ENCODE measurements at regions not wholly inside any gene's neighbourhood (a gene's known extent, or its start where the extent isn't known, plus 50 kb on each side); places are given as distances from the start of the nearest gene placed in this dataset.
"Not testable (repeated sequence)": the region's sequence is repeated elsewhere in the genome, so short reads cannot be mapped to it uniquely, and the experiment has no call there.

DNA sequence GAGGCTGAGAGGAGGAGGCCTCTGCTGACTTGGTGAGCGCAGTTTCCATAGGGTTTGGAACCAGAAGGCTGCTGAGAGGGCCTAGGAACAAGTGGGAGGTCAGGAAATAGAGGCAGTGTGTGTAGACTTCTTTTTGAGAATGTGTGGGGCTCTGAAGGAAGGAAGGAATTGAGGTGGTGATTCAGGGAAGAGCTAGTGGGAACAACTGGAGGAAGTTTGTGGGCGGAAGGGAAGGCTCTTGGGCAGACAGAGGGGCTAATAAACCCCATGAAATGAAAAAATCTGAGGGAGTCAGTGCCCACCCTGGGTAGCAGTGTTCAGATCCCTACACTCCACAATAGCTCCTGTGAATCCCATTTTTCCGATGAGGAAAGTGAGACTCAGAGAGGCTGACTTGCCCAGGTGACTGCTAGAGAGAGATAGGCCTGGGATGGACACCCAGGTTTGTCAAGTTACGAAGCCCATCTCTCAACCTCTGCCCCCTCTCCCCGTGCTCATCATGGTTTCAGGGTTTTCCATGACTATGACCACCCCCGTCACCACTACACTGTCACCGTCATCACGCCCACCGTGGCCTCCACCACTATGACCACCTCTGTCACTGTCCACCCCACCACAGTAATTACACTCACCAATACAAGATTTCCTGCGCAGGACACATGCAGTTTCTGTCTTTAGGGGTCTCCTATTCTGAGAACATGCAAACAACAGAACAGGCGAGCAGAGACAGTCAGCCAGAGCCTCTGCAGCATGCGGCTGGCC lies 106.4 kb downstream of the MRPL14 start:
- H3K9me3 ChIP-seq (ENCODE audit: control insufficient read depth, insufficient read depth, low read length) = no peaks in the 10 kb centered on the region
- H3K4me1 ChIP-seq (ENCODE audit: insufficient read depth, low read length) = no peaks in the 10 kb centered on the region
- H3K9ac ChIP-seq (ENCODE audit: low read depth, low read length) = no peak overlapping the region
- no peaks in the 10 kb centered on the region for H3K36me3 ChIP-seq (ENCODE audit: insufficient read depth, low read length)

DNA sequence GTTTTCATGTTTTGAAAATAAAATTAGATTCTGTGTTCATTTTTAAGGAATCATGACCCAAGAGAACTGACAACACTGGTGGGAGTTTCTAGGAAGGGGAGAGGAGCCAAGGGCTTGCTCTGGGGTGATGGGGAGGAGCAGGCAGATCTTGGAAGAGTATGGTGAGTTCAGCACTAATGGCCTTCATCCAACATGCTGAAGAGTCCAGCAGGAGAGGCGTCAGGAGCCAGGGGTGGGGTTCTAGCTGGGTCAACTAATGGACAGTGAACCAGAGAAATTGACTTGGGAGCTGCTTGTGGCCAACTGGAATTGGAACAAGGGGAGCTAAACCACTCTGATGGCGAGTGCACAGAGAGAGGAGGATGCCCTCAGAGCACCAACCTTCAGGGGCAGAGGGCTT lies 107.1 kb downstream of the MRPL14 start:
- H3K9me3 ChIP-seq (ENCODE audit: control insufficient read depth, insufficient read depth, low read length) = no peaks in the 10 kb centered on the region
- no peak overlapping the region for H3K9ac ChIP-seq (ENCODE audit: low read depth, low read length)
- H3K36me3 ChIP-seq (ENCODE audit: insufficient read depth, low read length) = no peaks in the 10 kb centered on the region
- H3K4me1 ChIP-seq (ENCODE audit: insufficient read depth, low read length) = no peaks in the 10 kb centered on the region

DNA sequence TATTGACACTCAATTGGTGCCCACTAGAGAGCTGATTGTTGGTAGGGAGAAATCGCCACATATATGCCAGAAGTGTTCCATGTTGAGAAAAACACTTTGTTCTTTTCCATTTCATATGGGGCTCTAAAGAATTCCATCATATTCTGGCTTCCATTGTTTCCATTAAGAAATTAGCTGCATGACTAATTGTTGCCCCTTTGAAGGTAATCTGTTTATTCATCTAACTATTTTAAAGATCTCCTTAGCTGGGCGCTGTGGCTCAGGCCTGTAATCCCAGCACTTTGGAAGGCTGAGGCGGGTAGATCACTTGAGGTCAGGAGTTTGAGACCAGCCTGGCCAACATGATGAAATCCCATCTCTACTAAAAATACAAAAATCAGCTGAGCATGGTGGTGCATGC lies 109.9 kb downstream of the MRPL14 start:
- not testable (repeated sequence) for H3K4me1 ChIP-seq (ENCODE audit: insufficient read depth, low read length); H3K9me3 ChIP-seq (ENCODE audit: control insufficient read depth, insufficient read depth, low read length); H3K36me3 ChIP-seq (ENCODE audit: insufficient read depth, low read length); H3K9ac ChIP-seq (ENCODE audit: low read depth, low read length)

DNA sequence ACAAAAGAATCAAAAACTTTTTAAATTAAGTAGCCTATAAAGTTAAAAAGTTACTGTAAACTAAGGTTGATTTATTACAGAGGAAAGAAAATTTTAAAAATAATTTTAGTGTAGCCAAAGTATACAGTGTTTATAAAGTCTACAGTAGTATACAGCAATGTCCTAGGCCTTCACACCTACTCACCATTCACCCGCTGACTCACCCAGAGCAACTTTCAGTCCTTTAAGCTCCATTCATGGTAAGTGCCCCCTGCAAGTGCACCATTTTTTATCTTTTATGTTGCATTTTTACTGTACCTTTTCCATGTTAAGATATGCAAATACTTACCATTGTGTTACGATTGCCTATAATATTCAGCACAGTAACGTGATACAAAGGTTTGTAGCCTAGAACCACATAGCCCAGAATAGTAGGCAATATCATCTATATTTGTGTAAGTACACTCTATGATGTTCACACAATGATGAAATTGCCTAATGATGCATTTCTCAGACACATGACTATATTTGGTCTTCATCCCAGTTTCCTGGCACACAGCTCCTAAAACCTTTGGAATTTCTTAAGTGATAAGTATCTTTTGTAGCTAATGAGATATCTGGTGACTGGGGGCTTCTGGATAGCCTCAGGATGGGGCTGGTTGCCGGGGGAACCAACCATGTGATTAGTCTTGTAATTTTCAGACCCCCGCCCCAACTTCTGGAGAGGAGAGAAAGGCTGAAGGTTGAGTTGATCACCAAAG lies 111.0 kb downstream of the MRPL14 start:
- Histone ChIP-seq H3K36me3 (ENCODE audit: insufficient read depth, low read length) (no peaks in the 10 kb centered on the region), H3K9me3 (ENCODE audit: control insufficient read depth, insufficient read depth, low read length) (peaks cover 2% of the 10 kb centered on the region; the same call in 1 of the 2 replicates), H3K9ac (ENCODE audit: low read depth, low read length) (no peak overlapping the region), H3K4me1 (ENCODE audit: insufficient read depth, low read length) (no peaks in the 10 kb centered on the region)

DNA sequence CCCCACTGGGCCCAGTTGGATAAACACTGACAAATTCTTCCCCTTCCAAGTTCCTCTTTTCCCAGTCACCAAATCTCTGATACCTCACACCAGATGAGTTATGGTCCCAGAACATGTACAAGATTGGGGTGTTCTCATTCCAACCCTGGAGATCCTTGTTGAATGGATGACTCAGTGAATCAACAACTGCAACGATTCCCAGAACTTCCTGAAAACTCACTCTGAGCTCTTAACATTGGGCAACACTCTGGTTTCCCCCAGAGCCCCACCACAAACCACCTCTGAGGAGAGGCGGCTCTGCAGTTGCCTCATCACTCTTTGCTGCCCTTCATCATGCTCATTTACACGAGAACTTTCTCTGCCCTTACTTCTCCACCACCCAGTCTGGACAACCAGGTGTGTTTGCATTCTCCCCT lies 115.2 kb downstream of the MRPL14 start:
- Histone ChIP-seq H3K9me3 (ENCODE audit: control insufficient read depth, insufficient read depth, low read length) (peaks cover 2% of the 10 kb centered on the region; the same call in 1 of the 2 replicates), H3K36me3 (ENCODE audit: insufficient read depth, low read length) (no peaks in the 10 kb centered on the region), H3K9ac (ENCODE audit: low read depth, low read length) (no peak overlapping the region), H3K4me1 (ENCODE audit: insufficient read depth, low read length) (peaks cover 13% of the 10 kb centered on the region; the same call in 1 of the 2 replicates)

DNA sequence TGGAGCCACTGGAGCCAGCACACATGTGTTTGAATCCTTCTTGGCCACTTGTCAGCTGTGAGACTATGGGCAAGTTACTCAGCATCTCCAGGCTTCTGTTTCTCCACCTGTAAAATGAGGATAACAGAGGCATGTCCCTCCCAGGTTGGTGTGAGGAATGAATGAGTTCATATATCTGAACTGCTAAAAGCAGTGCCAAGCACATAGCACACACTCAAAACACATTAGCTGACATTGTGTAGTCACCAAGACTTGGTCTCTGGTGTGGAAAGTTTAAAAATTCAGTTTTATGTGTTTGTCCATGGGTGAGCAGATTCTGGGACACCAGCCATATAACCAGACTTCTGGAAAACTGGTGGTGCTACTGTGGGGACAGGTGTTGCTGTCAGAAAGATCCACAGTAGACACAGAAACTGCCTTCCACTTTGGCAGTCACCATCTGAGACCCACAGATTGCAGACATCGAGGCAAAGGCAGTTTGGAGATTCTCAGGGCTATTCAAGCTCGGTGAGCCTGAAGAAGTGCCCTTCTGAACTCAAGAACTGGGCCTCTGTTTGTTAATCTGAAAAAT lies 115.8 kb downstream of the MRPL14 start:
- Histone ChIP-seq H3K4me1 (ENCODE audit: insufficient read depth, low read length) (peaks cover 18% of the 10 kb centered on the region; the same call in 1 of the 2 replicates), H3K9me3 (ENCODE audit: control insufficient read depth, insufficient read depth, low read length) (peaks cover 2% of the 10 kb centered on the region; the same call in 1 of the 2 replicates), H3K36me3 (ENCODE audit: insufficient read depth, low read length) (no peaks in the 10 kb centered on the region), H3K9ac (ENCODE audit: low read depth, low read length) (no peak overlapping the region)

DNA sequence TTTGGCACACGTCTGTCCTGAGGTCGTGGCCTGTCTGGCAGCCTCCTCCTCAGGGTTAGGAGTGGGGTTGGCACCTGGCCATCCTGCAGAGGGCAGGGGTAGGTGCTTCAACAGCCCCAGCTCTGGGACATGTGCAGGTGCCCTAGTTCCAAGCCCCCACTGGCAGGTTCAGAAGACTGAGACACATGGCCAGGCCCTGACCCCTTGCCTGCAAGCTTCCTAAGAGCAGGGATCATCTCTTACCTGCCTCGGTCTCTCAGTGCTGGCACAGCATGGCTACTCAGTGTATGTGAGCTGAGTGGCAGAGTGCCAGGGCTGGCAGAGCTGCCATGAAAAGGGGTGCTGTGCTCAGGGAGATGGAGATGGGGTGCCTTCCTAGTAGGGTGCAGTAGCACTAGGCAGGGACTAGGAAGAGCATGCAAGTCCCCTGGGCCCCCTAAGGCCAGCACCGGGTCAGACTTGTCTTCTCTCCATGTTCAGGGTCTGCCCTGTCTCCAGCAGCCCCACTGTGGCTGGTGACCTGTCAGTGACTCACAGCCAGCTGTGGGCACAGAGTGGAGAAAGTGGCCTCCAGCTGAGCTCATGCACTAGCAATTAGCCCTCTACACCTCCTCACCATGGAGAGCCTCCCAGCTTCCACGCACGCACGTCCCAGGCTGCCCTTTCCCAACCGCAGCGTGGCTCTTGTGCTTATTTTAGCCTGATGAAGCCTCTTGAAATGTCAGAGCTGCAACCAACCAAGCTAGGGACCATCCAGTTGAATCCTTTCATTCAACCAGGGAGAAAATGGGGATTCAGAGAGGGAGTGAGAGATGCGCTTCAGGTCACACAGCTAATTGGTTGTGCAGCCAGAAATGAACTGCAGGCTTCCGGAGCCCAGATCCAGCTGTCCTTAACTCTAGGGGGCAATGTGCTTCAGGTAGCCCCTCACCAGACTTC lies 116.6 kb downstream of the MRPL14 start:
- H3K9me3 ChIP-seq (ENCODE audit: control insufficient read depth, insufficient read depth, low read length) = peaks cover 2% of the 10 kb centered on the region; the same call in 1 of the 2 replicates
- no peak overlapping the region for H3K9ac ChIP-seq (ENCODE audit: low read depth, low read length)
- peaks cover 26% of the 10 kb centered on the region for H3K4me1 ChIP-seq (ENCODE audit: insufficient read depth, low read length)
- H3K36me3 ChIP-seq (ENCODE audit: insufficient read depth, low read length) = no peaks in the 10 kb centered on the region

DNA sequence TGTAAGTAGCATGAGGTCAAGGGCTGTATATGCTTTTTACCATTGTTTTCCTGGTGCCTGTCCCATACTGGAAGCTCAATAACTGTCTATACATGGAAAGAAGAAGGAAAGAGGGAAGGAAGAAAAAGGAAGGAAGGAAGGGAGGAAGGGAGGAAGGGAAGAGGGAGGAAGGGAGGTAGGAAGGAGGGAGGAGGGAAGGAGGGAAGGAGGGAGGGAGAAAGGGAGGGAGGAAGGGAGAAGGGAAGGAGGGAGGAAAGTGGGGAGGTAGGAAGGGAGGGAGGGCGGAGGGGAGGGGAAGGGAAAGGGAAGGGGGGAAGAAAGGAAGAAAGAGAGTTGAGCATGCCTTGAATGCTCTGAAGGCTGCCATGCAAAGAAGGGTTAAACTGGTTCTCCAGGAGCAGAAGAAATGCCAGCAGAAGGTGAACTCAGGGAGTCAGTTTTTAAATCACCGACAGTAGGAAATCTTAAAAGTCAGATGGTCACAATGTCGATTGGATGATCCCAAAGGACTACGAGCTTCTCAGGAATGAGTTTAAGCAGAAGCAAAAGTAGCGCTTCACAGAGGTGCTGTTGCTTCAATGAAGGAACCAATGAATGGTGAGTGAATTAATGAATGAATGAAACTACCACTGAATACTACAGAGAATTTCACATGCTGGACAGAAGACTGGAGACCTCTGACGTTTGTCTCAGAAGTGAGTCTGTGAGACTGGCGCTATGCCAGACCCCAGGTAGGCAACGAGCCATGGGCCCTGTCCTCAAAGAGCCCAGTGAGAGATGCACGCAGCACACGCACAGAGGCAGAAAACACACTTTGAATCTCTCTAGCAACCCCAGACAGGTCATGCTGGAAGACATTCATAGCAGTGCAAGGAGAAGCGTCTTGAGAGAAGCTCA lies 117.6 kb downstream of the MRPL14 start:
- Histone ChIP-seq H3K4me1 (ENCODE audit: insufficient read depth, low read length) (peaks cover 35% of the 10 kb centered on the region), H3K36me3 (ENCODE audit: insufficient read depth, low read length) (no peaks in the 10 kb centered on the region), H3K9ac (ENCODE audit: low read depth, low read length) (no peak overlapping the region)

DNA sequence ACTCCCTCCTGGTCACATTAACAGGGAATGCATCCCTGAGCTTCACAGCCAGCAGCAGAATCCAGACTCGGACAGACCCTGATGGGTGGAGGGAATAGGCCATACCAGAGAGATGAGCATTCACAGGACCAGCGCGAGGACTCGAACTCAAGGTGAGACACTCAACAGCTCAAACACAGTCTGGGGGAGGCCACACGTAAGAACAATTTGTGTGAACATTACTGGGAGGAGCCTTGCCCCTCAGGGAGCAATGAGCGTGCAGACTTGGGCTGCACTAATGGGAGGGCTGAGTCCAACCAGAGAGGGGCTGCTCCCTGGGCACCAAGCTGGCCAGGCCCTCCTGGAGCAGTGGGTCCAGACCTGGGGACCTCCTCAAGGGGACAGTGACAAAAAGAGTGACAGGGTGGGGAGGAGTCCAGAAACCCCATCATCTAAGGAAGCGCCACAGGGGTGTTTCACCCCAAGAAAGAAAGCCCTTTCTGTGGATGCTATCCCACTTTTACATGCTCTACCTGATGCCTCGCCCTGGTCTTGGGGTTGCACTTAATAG lies 118.4 kb downstream of the MRPL14 start:
- H3K9me3 ChIP-seq (ENCODE audit: control insufficient read depth, insufficient read depth, low read length) = peaks cover 2% of the 10 kb centered on the region; the same call in 1 of the 2 replicates
- H3K4me1 ChIP-seq (ENCODE audit: insufficient read depth, low read length) = peaks cover 40% of the 10 kb centered on the region
- no peak overlapping the region for H3K9ac ChIP-seq (ENCODE audit: low read depth, low read length)
- H3K36me3 ChIP-seq (ENCODE audit: insufficient read depth, low read length) = no peaks in the 10 kb centered on the region

More for the DNA sequence above, 117.6 kb downstream of the MRPL14 start:
- H3K9me3 ChIP-seq (ENCODE audit: control insufficient read depth, insufficient read depth, low read length) = peaks cover 2% of the 10 kb centered on the region; the same call in 1 of the 2 replicates

DNA sequence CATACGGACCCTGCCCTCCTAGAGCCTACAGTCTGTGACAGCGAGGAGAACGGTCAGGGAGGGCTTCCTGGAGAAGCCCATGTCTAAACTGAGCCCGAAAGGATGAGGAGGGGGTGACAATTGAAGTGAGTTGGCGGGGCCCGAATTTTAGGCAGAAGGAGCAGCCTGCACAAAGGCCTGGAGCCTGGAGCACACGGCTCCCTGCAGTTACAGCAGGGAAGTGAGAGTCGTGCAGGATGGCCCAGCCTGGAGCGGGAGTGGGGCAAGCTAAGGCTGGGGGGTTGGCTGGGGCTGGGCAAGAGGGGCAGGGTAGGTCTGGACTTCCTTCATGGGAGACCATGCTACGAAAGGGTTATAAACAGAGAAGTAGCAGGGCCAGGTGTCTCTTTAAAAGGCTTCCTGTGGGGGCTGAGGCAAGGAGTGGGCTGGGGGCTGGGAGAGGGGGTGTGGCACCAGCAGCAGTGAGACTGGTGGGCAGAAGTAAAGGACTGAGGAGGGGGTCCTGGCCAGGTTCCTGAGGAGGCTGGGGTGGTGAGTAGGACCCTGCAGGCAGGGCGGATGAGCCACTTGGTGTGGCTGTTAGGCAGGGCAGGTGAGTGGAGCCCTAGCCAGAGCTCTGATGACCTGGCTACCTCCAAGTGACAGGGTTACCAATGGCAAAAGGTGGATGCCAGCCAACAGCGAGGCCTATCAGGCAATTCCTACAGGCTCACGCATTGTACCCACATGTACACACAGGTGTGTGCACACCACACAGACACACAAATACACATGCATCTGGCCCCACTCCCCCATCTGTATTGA lies 119.2 kb downstream of the MRPL14 start:
- peaks cover 40% of the 10 kb centered on the region for H3K4me1 ChIP-seq (ENCODE audit: insufficient read depth, low read length)

DNA sequence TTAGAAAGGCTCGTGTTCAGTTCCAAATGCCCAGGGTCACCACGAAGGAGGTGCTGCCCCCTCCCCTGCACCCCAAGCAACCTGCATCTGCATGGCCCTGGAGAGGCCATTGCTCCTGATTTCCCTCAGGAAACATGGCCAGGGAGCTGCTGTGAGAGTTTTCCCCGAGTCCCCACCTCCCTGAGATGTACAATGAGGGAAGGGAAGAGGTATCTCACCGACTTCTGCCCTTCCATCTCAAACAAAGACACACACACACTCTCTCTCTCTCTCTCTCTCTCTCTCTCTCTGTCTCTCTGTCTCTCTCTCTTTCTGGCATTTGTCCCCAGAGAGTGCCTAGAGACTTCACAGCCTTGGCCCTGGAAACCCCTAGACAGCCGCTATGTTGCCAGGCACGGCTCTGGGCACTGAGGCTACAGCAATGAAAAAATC lies 120.4 kb downstream of the MRPL14 start:
- Histone ChIP-seq H3K9me3 (ENCODE audit: control insufficient read depth, insufficient read depth, low read length) (no peaks in the 10 kb centered on the region), H3K9ac (ENCODE audit: low read depth, low read length) (no peak overlapping the region), H3K36me3 (ENCODE audit: insufficient read depth, low read length) (no peaks in the 10 kb centered on the region), H3K4me1 (ENCODE audit: insufficient read depth, low read length) (peaks cover 40% of the 10 kb centered on the region)

More for the DNA sequence above, 119.2 kb downstream of the MRPL14 start:
- Histone ChIP-seq H3K36me3 (ENCODE audit: insufficient read depth, low read length) (no peaks in the 10 kb centered on the region), H3K9ac (ENCODE audit: low read depth, low read length) (no peak overlapping the region), H3K9me3 (ENCODE audit: control insufficient read depth, insufficient read depth, low read length) (peaks cover 2% of the 10 kb centered on the region; the same call in 1 of the 2 replicates)

DNA sequence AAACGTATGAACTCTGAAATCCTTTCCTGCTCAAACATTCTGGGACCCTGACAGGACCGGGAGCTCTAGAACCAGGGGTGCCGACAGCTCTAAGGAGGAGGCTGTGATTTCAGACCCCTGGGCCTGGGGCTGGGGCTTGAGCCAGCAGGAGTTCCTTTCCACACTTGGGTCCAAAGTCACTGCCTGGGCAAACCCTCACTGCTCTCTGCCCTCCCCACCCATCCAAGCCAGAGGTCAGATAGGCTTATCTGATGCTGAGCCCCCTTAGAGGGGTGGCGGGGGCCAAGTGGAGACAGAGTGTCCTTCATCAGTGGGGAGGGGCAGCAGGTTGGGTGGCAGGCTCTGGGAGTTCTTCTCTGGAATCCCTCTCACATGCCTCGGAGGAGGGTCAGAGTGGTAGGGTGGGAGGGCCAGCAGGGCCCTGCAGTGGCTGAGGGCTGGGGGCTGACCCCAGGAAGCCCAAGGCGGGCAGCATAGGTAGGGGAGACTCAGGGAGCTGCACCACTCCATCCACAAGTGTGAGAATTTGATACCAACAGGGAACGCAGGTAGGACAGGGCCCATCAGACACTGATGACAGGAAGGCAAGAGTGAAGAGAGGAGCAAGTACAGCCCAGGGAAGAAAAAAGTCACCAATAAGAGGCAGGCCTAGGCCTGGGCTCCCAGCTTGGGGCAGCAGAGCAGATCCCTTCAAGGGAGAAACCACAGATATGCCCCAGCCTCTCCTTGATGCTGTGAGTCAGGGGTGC lies 121.0 kb downstream of the MRPL14 start:
- no peaks in the 10 kb centered on the region for H3K9me3 ChIP-seq (ENCODE audit: control insufficient read depth, insufficient read depth, low read length)
- peaks cover 44% of the 10 kb centered on the region for H3K4me1 ChIP-seq (ENCODE audit: insufficient read depth, low read length)
- H3K36me3 ChIP-seq (ENCODE audit: insufficient read depth, low read length) = no peaks in the 10 kb centered on the region
- no peak overlapping the region for H3K9ac ChIP-seq (ENCODE audit: low read depth, low read length)
